Pancreas (tissue), 10 donors: ENCODE measurements at regions not wholly inside any gene's neighbourhood (a gene's known extent, or its start where the extent isn't known, plus 50 kb on each side); places are given as distances from the start of the nearest gene placed in this dataset.
A peak's percentile ranks its signal among the peaks of the same experiment; 100 is the strongest.
"Not testable (repeated sequence)": the region's sequence is repeated elsewhere in the genome, so short reads cannot be mapped to it uniquely, and the experiment has no call there.

Experiments used
- ATAC-seq, 4 donors: fragments of 200-7000 bp; cut with Tn5 transposase; one replicate each; pipeline versions ENCODE4 v1.8.0 to v1.9.1; 2020; ENCODE audit warnings: mild to moderate bottlenecking in 4 of 4, moderate library complexity in 4 of 4
- DNase-seq, 6 donors: peaks; one replicate each; pipeline ENCODE4 v3.0.0-alpha.2; 2020
- FAIRE-seq: peaks from 2 replicates; lab custom pipeline; 2012; peaks lifted over from hg19 to GRCh38; lab: Jason Lieb, UNC
- H3K27ac ChIP-seq, 4 donors: fragments of 200-600 bp; sonication (generic); 1 replicate in 3 of 4; 2 replicates in 1 of 4; pipeline versions ENCODE4 v1.5.0 to v1.8.0; 2020
- H3K27me3 ChIP-seq, 4 donors: fragments of 200-600 bp; one replicate each; pipeline ENCODE4 v1.8.0; 2021
- H3K36me3 ChIP-seq, 3 donors: fragments of 200-600 bp; sonication (generic) in 1 of 3; one replicate each; pipeline versions ENCODE4 v1.5.0 to v1.8.0; 2020 to 2021
- H3K4me1 ChIP-seq, 3 donors: fragments of 200-600 bp; one replicate each; pipeline ENCODE4 v1.8.0; 2021
- H3K4me3 ChIP-seq, 4 donors: fragments of 200-600 bp; sonication (generic) in 2 of 4; one replicate each; pipeline versions ENCODE4 v1.5.0 to v1.8.0; 2020 to 2021
- H3K9me3 ChIP-seq, 4 donors: fragments of 200-600 bp; one replicate each; pipeline ENCODE4 v1.8.0; 2021
- WGBS, 2 donors: extraction: QIAGEN DNeasy Blood & Tissue Kit; methylation state at CpG; one replicate each; pipeline ENCODE4 v1.1.7; 2013; 5-methylcytosine and 5-hydroxymethylcytosine counted together
- intact Hi-C, 3 donors: fragments of 100-400 bp; cut with DNase I; formaldehyde crosslinking; loops; one replicate each; pipeline versions ENCODE4 v1.11.1 to v1.14.2; 2022
- TF ChIP-seq, protein P1 (sequence below), 4 donors: fragments of 200-600 bp; sonication (generic) in 3 of 4; IDR thresholded peaks; one replicate each; pipeline versions ENCODE4 v1.5.0 to v1.8.0; 2021; ENCODE audit warnings: antibody characterized with exemption in 4 of 4
- donor health status: healthy with polysubstance abuse.
- donor health status: DM: no; HTN: no; CAD: no; lungs with moderate emphysema.
- donor health status: DM: no; HTN: no; CAD: no.
- donor health status: control.
- donor health status: control.
- donor health status: Bipolar disorder and iron deficiency.
- donor health status: DM: yes; HTN: yes; CAD: no.
- donor health status: DM: no; HTN: no; CAD: no.
- donor health status: DM: no; HTN: no; CAD: no.
- donor health status: DM: yes; HTN: yes; CAD: no.

DNA sequence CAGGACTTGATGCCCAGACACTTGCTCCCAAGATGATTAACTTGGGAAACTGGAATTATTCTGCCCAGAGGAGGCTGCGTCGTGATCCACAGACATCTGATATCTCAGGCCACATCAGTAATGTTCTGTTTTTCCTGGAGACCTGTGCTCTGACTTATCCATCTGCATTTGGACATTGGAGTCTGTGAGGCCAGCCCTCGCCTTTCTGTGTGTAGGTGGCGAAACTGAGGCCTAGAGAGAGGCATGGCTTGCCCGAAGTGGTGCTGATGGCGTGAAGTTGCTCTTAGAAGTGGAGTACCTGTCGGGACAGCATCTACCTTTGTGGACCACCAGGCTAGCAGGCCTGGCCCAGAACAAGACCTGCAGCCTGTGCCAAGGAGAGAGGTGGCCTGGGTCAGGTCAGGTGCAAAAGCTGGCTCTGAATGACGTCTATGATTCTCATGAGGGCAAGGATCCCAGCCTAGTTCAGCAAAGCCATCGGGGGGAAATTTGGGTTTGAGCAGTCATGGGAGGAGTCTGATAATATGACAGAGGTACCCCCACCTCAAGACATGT, 186.8 kb upstream of the ZNF469 start:
- no peak for DNase-seq
- WGBS, 2 donors: 76 to 78% methylated on average over 9 of the region's 9 CpGs

DNA sequence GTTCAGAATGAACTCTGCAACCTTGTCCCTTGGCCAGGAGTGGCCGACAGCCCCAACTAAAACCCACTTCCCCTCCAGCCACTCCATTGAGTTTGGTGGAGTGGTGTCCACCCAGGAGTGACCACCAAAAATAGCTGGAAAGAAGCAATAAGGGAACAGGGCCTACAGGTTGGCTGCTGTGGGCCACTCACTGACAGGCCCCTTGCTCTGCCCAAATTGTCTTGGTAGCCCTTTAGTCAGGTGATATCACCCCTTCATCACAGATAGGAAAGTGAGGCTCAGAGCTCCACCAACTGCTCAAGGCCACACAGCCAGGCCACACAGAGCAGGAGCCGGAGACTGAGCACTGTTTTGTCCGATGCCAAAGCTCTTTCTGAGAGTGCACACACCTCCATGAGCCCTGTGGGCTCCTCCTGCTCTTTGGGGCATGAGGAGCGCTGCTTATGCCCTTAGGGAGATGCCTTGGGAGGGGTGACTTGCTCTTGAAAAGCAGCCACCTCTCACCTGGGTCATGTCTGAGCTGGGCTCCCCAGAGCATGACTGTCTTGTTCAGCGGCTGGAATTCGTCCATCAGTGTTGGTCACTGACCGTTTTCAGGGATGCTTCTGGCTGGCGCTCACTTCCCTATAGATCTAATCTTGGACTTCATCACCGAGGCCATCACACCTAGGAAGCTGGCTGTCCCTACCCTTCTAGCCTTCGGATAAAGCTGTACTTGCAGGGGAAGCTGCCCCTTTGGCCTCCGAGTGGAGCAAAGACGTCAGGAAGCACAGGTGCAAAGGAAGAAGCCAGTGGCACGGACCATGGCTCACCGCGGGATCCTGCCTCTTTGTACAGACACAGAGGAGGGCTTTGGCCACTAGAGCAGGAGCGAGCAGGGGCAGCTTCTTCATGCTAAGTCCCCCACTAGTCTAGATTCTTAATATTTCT, 186.0 kb upstream of the ZNF469 start:
- intact Hi-C loops: loop anchor here in 2 of 3 donors (5.0 to 10.0 kb wide), 3 partner anchors 208 to 241 kb away; no protein-coding TSS in a partner anchor
- 76 to 89% methylated on average over 16 of the region's 16 CpGs for WGBS, 2 donors
- no peaks in the 10 kb centered on the region for H3K4me1 ChIP-seq
- no peaks in the 10 kb centered on the region for H3K9me3 ChIP-seq
- no peaks in the 10 kb centered on the region for H3K36me3 ChIP-seq
- FAIRE-seq (no peak), DNase-seq (no peak), ATAC-seq (no peak)
- H3K4me3 ChIP-seq: no peak overlapping the region
- no peak overlapping the region for H3K27ac ChIP-seq
- H3K27me3 ChIP-seq: no peaks in the 10 kb centered on the region
- TF ChIP-seq, protein P1, sequence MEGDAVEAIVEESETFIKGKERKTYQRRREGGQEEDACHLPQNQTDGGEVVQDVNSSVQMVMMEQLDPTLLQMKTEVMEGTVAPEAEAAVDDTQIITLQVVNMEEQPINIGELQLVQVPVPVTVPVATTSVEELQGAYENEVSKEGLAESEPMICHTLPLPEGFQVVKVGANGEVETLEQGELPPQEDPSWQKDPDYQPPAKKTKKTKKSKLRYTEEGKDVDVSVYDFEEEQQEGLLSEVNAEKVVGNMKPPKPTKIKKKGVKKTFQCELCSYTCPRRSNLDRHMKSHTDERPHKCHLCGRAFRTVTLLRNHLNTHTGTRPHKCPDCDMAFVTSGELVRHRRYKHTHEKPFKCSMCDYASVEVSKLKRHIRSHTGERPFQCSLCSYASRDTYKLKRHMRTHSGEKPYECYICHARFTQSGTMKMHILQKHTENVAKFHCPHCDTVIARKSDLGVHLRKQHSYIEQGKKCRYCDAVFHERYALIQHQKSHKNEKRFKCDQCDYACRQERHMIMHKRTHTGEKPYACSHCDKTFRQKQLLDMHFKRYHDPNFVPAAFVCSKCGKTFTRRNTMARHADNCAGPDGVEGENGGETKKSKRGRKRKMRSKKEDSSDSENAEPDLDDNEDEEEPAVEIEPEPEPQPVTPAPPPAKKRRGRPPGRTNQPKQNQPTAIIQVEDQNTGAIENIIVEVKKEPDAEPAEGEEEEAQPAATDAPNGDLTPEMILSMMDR (IDR thresholded peaks at IDR 0.05): no peak

More for the DNA sequence above, 186.8 kb upstream of the ZNF469 start:
- Histone ChIP-seq H3K4me1 (no peaks in the 10 kb centered on the region), H3K4me3 (no peak overlapping the region), H3K9me3 (no peaks in the 10 kb centered on the region), H3K27ac (no peak overlapping the region), H3K27me3 (no peaks in the 10 kb centered on the region), H3K36me3 (no peaks in the 10 kb centered on the region)
- no peak for FAIRE-seq
- TF ChIP-seq, protein P1 (IDR thresholded peaks at IDR 0.05): no peak
- intact Hi-C loops: loop anchor here in 2 of 3 donors (5.0 to 10.0 kb wide), 3 partner anchors 209 to 241 kb away; no protein-coding TSS in a partner anchor
- ATAC-seq: no peak

DNA sequence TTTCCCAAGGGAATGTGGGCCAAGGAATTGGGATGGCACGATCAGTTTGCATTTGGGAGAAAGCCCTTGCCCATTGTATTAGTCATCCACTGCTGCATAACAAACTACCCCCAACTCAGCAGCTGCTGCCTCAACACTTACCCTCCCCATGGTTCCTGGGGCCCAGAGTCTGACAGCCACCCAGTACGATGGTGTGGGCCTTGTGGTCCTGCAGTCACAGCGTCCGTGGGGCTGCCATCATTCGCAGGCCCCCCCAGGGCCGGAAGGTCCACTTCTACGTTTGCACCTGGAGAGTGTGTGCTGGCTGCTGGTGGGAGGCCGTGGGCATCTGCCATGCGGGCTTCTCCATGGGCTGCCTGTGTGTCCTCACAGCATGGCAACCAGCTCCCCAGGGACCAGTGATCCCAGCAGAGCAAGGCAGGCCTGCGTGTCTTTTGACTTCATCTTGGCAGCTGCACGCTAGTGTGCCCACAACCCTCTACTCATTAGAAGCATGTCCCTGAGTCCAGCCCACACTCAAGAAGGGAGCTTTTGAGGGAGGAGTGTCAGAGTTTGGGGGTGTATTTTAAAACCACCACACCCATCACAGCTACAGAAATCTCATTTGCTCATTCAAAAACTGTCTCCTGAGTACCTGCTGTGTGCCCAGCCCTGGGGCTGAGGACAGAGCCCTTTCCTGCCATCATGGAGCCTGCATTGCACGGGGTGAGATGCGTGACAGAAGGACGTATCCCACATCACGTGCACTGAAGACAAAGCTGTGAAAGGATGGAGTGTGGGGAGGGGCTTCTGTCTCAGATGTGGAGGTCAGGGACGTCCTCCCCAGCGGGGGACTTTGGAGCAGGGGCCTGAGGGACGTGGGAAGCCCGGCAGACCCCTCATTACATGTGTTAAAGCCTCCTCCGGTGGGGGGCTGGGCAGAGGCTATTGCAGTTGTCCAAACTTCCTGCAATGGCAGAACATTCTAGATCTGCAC, 185.0 kb upstream of the ZNF469 start:
- H3K4me3 ChIP-seq: no peak overlapping the region
- no peaks in the 10 kb centered on the region for H3K9me3 ChIP-seq
- TF ChIP-seq, protein P1 (IDR thresholded peaks at IDR 0.05): no peak
- no peaks in the 10 kb centered on the region for H3K4me1 ChIP-seq
- no peak for DNase-seq
- no peak for FAIRE-seq
- 81 to 84% methylated on average over 20 of the region's 20 CpGs for WGBS, 2 donors
- H3K36me3 ChIP-seq: no peaks in the 10 kb centered on the region
- no peak overlapping the region for H3K27ac ChIP-seq
- intact Hi-C loops: loop anchor here in 2 of 3 donors (5.0 to 10.0 kb wide), 3 partner anchors 207 to 240 kb away; no protein-coding TSS in a partner anchor
- ATAC-seq: no peak
- no peaks in the 10 kb centered on the region for H3K27me3 ChIP-seq

DNA sequence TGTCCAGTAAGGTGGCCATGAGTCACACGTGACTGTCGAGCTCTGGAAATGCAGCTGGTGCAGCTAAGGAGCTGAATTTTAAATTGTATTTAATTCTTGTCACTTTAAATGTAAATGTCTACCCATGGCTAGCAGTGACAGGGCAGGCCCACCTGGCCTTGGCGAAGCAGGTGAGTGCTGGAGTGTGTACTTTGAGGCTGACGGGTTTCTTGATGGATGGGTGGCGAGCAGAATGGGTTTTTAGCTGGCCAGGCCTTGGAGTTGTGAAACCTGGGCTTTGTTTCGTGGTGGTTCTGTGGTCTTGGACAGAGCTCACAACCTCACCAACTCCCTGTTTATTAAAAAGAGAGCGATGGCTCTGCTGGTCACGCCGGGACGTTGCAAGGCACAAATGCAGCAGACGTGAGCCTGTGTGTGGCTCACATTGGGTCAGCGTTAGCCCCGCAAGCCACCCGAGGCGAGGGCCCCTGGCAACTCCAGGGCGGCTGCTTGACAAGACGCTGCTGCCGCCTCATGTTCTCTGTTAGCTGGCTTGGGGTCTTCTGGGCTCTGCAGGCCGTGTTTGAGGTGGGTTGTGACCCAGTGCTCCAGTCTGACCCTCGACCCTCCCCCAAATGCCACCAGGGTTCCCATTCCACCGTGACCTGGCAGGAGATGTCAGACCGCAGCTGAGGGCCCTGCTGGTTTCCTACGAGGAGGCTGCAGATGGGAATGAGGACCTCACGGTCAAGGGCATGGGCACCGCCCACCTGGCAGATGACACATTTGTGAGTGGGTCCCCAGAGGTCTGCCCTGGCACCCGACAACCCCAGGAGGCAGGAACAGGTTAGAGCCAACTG, 184.1 kb upstream of the ZNF469 start:
- H3K9me3 ChIP-seq, H3K27ac ChIP-seq, ATAC-seq, H3K4me1 ChIP-seq, H3K4me3 ChIP-seq, DNase-seq, H3K27me3 ChIP-seq, FAIRE-seq, H3K36me3 ChIP-seq: not testable (repeated sequence)
- intact Hi-C loops: loop anchor here in 2 of 3 donors (5.0 to 10.0 kb wide), 3 partner anchors 206 to 239 kb away; no protein-coding TSS in a partner anchor
- whole genome bisulfite sequencing, 2 donors: 80 to 90% methylated on average over 23 to 25 of the region's 26 CpGs

DNA sequence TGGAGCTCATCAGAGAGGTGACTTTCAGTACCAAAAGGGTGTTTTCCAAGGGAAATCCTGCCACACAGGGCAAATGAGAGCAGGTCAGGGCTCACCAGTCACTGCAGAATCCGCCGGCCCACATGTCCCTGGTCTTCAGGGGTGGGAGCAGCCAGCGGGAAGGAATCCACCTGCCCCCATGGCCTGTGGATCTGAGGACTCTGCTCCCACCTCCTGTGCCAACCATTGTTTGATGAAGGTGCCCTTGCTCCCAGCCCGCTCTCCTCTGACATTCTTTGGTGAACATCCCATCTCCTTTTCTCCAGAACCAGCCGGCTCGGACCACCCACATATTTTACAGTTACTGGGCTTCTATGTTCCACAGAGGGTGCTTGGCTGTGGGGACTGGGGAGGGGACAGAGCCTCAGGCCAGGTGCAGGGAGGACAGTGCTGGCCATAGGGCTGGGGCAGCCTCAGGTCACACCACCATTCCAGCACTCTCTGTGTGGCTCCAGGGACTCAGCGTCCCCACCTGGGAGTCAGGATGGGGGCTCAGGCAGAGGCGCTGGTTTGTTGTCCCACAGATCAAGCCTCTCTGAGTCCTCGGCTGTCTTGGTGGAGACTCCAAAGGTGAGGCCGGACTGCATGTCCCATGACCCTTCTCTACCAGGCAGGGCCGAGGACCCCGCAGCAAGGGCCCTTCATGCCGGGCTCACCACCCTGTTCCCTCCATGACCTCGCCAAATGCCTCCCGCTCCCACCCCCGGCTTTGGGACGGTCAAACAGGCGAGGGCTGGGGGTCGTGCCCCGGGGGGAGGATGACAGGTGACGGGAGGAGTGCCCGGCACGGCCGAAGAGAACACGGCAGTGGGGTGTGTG, 183.2 kb upstream of the ZNF469 start:
- H3K9me3 ChIP-seq, H3K27me3 ChIP-seq, H3K36me3 ChIP-seq, ATAC-seq, H3K4me1 ChIP-seq, DNase-seq, H3K27ac ChIP-seq, FAIRE-seq, H3K4me3 ChIP-seq: not testable (repeated sequence)
- intact Hi-C loops: loop anchor here in 2 of 3 donors (5.0 to 10.0 kb wide), 3 partner anchors 205 to 238 kb away; no protein-coding TSS in a partner anchor
- 76 to 87% methylated on average over 20 to 24 of the region's 25 CpGs for WGBS, 2 donors

DNA sequence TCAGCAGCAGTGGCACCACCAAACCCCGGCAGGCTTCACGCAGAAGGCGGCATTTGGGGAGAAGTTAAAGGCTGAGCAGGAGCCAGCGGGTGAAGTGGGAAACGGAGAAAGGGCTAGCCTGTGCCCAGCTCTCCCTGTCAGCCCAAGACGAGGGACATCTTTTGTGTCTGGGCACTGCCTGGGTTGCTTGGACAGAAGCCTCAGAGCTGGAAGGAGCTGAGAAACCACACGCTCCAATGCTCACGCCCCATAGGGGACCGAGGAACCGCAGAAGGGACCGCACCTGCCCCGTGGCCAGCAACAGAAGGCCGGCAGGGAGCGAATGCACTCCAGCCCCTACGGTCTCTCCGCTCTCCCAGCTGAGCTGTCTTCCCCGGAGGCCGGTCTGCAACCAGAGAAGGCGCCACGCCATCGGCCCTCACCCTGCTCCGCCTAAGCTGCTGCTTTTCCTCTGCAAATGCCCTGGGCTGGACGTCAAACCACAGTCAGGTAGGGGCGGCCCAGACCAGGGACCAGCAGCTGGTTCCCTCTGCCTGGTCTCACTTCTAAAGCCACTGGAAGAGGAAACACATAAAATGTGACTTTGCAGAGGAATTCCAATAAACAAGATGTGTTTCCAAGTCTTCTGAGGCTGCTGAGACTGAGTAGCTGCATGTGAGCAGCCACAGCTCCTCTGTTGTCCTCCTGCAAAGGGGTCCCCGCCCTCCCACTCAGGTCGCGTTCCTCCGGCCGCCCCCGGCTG, 182.4 kb upstream of the ZNF469 start:
- FAIRE-seq, H3K4me1 ChIP-seq, H3K9me3 ChIP-seq, DNase-seq, H3K36me3 ChIP-seq, H3K4me3 ChIP-seq, H3K27ac ChIP-seq, H3K27me3 ChIP-seq, intact Hi-C loops: not testable (repeated sequence)
- WGBS, 2 donors: 72 to 84% methylated on average over 27 to 29 of the region's 30 CpGs
- ATAC-seq: peak in 1 of 4 donors; percentile 26
